Stimulated activated CD4-positive, alpha-beta T cell treated with anti-CD3 and anti-CD28 coated beads, TNF-alpha, amount 100 ng/mL, for 48 hours (primary cell): ENCODE measurements at regions not wholly inside any gene's neighbourhood (a gene's known extent, or its start where the extent isn't known, plus 50 kb on each side); places are given as distances from the start of the nearest gene placed in this dataset.
"Not testable (repeated sequence)": the region's sequence is repeated elsewhere in the genome, so short reads cannot be mapped to it uniquely, and the experiment has no call there.

ENCODE experiments used
- DNase-seq, 3 donors: peaks; one replicate each; pipeline ENCODE4 v3.0.0-alpha.2; 2020; ENCODE audit warnings: low read depth in 3 of 3

GRCh38 chr6:163773646-163774045 lies 359.1 kb downstream of the QKI start:
- no peak for DNase-seq

GRCh38 chr6:163772701-163773100 lies 358.2 kb downstream of the QKI start:
- no peak for DNase-seq

GRCh38 chr6:163771180-163771579 lies 356.7 kb downstream of the QKI start:
- DNase-seq = no peak

GRCh38 chr6:163768905-163769304 lies 354.4 kb downstream of the QKI start:
- no peak for DNase-seq

DNA sequence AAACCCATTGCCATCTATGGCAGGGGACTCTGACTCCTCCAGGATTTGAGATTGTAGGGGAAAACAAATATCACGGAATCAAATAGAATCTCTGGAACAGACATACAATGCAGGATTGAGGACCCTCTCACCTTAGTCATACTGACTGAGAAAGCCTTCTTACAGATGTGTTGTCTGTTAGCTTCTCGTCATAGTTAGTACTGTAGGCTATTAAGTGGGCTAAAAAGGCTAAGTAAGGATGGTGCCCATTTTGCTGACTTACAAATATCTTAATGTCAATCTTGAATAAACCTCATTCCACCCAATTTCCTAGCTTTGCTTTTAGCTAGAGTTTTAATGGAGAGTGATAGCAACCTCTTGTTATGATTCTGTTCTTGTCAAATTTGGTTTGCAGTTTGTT lies 352.4 kb downstream of the QKI start:
- no peak for DNase-seq

DNA sequence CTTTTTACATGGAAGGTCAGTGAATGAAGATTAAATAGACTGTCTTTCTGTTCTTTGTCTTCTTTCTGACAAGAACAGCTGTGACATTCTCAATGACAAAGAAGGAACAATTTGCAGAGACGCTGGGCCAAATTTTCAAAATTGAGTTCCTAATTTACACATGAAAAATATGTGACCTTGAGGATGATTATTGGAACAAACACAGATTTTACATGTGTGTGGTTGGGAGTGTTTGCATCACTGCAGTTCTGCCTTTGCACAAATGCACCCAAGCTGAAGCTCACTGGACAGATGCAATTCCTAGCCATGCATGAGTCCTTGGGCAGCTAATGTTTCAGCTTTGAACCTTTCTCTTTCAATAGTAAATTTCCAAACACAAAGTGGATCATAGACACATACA lies 350.8 kb downstream of the QKI start:
- no peak for DNase-seq

DNA sequence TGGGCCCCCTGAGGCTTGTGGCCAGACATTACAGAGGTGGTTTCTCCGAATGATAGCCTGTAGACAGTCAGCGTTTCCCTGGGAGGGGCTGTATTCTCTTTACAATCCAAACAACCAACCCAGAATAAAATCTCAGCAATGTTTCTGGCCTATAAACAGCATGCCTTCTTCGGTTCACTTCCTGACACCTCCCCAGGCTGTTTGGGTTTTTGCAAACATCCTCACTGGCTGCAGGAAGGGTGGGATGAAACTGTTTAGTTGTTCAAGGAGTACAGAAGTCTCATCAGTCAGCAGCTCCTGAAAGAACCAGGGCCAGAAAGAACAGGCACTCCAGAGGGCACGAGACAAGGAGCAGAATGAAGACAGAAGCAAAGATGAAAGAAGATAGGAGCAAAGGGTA lies 350.0 kb downstream of the QKI start:
- no peak for DNase-seq

- no peak for DNase-seq
Measured at GRCh38 chr6:163761481-163761880, 347.0 kb downstream of the QKI start.

DNA sequence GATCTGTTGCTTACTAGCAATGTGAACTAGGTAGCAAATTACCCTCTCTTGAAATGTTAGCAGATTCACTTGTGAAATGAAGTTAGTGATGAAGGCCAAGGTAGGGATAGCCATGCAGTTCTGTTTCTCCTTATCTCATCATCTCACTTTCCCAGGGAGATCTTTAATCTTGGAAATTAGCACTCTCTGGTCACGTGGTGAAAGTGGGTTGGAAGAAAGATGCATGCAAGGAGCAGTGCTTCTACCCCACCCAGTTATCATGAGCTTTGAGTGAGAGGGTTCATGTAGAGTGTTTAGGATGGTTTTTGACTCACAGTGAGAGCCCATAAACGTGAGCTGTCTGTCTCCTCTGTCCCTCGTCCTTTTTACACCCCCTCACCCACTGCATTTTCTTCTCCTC lies 346.3 kb downstream of the QKI start:
- no peak for DNase-seq

DNA sequence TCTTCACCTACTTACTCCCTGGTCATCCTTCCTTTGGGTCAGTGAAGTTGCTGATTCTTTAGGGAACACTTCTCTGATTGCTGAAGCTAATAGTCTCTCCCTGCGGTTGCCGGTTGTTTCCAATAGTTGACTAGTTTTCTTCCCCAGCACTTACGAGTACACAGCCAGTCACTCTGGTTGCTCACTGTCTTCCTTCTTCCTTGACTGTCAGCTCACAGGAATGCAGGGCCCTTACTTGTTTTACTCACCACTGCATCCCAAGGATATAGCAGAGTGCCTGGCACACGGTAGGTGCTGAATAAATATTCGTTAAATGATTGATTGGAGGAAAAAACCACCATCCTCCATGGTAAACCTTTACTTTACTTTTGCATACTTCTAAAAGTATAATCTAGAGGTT lies 345.0 kb downstream of the QKI start:
- DNase-seq = no peak

DNA sequence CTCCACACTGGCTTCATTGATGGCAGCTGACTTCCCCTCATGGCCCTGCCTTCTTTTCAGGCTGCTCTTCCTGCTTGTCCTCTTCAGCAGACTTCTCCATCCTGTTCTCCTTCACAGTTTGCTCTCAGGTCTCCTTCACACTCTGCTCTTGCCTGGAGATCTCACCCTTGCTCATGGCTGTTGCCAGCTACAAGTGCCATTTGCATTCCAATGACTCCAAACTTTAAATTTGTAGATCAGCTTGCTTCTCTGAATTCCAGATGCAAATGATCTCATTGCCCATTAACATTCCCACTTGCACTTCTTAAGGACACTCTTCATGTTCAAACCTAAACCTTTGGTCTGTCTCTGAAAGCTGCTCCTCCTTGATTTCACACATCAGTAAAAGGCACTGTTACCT lies 343.0 kb downstream of the QKI start:
- DNase-seq = no peak

GRCh38 chr6:163756079-163756478 lies 341.6 kb downstream of the QKI start:
- DNase-seq = no peak

DNA sequence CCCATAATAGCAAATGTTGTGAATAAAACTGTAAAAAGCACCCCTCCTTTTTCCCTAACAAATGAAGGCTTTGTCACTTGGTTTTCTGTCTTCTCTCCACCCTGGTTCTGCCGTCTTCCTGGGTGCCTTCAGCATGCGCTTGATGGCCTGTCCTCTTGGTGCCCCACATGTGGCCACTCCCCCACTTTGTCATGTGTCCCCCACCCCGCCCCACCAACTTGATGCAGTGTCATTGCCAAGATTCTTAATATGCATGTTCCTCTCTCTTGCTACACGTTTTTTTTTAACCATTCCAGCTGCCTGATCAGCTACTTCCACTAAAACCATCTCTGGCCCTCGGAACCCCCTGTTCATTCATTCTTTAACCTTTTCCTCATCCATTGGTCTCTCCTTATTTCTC lies 340.3 kb downstream of the QKI start:
- no peak for DNase-seq

DNA sequence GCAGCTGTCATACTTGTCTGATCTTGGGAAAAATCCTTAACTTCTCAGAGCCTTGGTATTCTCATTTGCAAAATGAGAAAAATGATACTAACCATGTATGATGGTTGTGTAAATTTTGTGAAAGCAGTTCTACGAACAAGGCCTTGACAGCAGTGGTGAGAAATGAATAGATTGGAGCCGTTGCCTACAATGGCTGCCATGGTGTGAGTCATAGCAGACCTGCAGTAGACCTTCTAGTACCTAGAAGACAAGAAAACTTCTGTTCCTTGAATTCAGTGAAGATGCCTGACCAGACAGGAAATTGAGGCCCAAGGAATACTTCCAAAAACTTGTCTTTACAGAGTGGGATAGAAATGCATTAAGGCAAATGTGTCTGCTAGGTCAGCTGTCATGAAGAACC lies 338.9 kb downstream of the QKI start:
- DNase-seq = no peak

- no peak for DNase-seq
Measured at GRCh38 chr6:163752446-163752845, 337.9 kb downstream of the QKI start.

DNA sequence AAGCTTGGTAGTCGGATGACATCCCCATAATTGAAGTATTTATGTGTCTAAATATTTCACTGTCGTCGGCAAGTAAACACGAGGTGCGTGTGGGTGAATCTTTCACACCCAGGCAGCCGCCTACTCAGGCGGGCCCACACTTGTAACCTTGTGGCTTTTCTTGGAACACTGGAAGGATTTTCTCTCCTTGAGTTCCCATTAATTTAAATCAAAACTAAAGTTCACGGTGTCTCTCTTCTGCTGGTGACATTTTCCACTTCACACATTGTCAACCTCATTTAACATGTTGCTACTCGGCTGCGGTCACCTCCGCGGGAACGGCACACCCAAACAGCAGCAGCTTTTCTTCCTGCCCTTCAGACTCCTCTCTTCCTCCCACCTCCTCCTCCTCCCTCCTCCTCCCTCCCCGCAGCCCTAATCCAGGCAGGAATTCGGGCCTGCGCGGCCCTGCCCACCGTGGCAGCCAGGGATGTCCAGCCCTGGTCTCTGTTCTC lies 336.6 kb downstream of the QKI start:
- DNase-seq = no peak

- DNase-seq = no peak
Measured at GRCh38 chr6:163750431-163751031, 336.0 kb downstream of the QKI start.

GRCh38 chr6:163748886-163749285 lies 334.4 kb downstream of the QKI start:
- no peak for DNase-seq

DNA sequence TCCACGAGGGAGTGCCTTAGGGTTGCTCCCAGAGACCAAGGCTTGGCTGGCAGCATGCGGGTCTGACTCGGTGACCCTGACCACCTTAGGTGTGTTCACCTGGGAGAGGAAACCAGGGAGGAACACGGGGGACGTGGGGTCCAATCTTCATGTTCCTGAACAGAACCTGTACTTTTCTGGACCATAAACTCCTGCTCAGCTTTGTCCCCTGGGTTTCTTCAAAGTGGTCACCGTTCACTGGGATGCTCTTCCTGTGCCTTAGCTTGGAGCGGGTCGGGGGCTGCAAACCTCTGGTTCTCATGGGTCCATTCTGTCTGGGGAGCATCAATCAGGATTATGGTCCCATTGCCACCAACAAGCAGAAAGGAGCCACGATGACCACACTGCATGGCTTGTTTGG lies 333.5 kb downstream of the QKI start:
- DNase-seq = no peak

- DNase-seq = not testable (repeated sequence)
Measured at GRCh38 chr6:163747058-163747457, 332.5 kb downstream of the QKI start.

DNA sequence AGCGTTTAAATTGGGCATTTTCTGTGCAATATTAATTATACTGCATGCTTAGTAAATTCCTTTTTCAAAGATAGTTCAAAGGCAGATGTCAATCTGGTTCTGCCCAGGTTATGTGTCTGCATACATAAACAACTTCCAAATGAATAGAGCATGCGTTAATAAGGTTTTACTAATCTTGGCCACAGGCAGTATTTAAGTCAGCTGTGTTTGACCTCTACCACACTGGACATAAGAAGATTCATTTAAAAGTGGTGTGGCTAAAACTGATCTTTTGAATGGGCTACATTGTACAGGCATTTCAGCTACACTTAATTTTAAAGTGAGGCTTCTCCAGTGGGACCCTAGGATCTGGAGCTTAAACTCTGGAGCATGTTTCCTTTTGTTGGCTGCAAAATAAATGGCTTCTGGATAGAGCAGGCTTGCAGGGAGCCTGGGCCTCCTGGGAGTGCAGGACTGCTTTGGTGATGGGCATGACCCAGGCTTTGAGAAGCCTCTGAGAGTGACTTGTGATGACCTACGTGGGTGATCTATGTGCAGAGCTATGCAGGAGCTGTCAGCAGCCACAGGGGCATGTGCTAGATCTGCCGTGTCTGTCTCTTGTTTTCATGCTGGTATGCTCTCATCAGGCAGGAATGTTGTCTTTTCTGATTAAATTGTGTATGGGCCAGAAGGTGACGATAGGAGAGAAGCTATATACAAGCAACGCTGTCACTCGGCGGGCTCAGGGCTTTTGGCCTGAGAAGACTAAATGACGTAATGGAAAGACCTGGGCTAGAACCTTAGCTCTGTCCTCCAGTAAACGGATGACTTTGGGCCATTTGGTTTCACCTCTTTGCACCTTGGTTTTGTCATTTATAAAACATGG lies 331.2 kb downstream of the QKI start:
- DNase-seq = no peak

- no peak for DNase-seq
Measured at GRCh38 chr6:163744256-163744925, 329.9 kb downstream of the QKI start.

DNA sequence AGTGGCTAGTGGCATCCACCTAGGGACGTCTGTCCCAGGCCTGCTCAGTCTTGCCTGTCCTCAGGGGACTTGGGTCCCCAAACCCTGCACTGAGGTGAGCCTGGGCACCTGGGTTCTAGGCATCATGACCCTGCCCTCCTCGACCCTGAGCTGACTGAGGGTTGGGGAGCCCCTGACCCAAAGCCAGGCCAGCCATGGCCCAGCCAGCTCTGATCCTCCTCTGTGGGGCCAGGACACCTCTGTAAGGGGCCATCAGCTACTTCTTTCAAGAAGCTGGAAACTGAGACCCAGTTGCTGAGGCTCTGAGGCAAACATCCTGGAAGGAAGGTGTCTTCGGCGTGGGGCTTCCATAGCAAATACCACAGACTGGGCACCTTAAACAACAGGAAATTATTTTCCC lies 329.3 kb downstream of the QKI start:
- no peak for DNase-seq
